ENCODE measurements at regions not wholly inside any gene's neighbourhood (a gene's known extent, or its start where the extent isn't known, plus 50 kb on each side); places are given as distances from the start of the nearest gene placed in this dataset.

DNA sequence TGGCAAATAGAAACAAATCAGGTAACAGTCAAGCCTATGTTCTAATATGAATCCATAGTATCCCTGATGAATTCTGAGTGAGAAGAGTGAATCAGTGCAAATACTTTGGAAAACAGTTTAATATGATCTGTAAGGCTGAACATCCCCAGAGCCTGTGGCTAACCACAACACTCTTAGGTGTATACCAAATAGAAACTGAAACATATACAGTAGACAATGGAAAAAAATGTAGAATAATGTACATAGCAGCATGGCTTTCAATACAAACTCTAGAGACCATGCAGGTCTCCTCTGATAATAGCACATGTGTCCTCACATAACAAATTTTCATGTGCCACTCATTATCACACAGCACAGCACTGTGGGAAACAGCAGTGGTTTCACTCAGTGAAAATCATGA lies 513.6 kb downstream of the CDY2B start:
- Histone ChIP-seq H3K4me1 (ENCODE audit: control insufficient read depth in 1 of 2, low read depth in 2 of 2) (no peaks in the 10 kb centered on the region), H3K27me3 (replicated peaks; ENCODE audit: insufficient read depth) (no peaks in the 10 kb centered on the region), H3K9me3 (no peaks in the 10 kb centered on the region), H3K4me3 (no peak overlapping the region), H3K36me3 (no peaks in the 10 kb centered on the region), H3K27ac (no peak overlapping the region)
- ATAC-seq (ENCODE audit: insufficient number of reproducible peaks, low FRiP score, low read depth) (no peak), DNase-seq (ENCODE audit: low spot score) (no peak)
- TF ChIP-seq, protein P1, sequence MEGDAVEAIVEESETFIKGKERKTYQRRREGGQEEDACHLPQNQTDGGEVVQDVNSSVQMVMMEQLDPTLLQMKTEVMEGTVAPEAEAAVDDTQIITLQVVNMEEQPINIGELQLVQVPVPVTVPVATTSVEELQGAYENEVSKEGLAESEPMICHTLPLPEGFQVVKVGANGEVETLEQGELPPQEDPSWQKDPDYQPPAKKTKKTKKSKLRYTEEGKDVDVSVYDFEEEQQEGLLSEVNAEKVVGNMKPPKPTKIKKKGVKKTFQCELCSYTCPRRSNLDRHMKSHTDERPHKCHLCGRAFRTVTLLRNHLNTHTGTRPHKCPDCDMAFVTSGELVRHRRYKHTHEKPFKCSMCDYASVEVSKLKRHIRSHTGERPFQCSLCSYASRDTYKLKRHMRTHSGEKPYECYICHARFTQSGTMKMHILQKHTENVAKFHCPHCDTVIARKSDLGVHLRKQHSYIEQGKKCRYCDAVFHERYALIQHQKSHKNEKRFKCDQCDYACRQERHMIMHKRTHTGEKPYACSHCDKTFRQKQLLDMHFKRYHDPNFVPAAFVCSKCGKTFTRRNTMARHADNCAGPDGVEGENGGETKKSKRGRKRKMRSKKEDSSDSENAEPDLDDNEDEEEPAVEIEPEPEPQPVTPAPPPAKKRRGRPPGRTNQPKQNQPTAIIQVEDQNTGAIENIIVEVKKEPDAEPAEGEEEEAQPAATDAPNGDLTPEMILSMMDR (IDR thresholded peaks at IDR 0.05), result no peak

- Histone ChIP-seq H3K9me3 (no peaks in the 10 kb centered on the region), H3K27me3 (replicated peaks; ENCODE audit: insufficient read depth) (no peaks in the 10 kb centered on the region), H3K4me3 (no peak overlapping the region), H3K27ac (no peak overlapping the region), H3K4me1 (ENCODE audit: control insufficient read depth in 1 of 2, low read depth in 2 of 2) (no peaks in the 10 kb centered on the region), H3K36me3 (no peaks in the 10 kb centered on the region)
- ATAC-seq (ENCODE audit: insufficient number of reproducible peaks, low FRiP score, low read depth) (no peak), DNase-seq (ENCODE audit: low spot score) (no peak)
- TF ChIP-seq, protein P1 (IDR thresholded peaks at IDR 0.05), result no peak
Observed at GRCh38 chrY:17339028-17339427, 541.0 kb downstream of the CDY2B start.

DNA sequence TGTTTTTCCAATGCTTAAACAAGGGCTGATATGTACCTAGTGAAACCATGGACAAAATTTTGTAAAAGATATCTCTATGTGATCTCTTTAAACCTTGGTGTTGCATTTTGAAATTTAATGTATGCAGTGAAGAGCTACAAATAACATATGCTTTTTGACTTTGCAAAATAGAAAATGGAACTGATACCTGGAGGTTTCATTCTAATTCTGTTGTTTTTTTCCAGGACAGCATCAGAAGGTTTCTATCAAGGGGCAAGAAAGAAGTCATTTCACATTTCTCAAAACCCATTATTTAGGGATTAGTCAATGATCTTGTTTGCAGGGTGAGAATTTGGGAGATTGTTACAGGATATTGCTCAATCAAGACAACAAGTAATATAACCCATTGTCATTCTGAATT lies 549.3 kb downstream of the CDY2B start:
- TF ChIP-seq, protein P1 (IDR thresholded peaks at IDR 0.05), result no peak
- H3K27ac ChIP-seq, result no peak overlapping the region
- H3K4me1 ChIP-seq (ENCODE audit: control insufficient read depth in 1 of 2, low read depth in 2 of 2), result no peaks in the 10 kb centered on the region
- no peaks in the 10 kb centered on the region for H3K9me3 ChIP-seq
- DNase-seq (ENCODE audit: low spot score) (no peak), ATAC-seq (ENCODE audit: insufficient number of reproducible peaks, low FRiP score, low read depth) (no peak)
- H3K4me3 ChIP-seq, result no peak overlapping the region
- H3K36me3 ChIP-seq, result no peaks in the 10 kb centered on the region
- H3K27me3 ChIP-seq (replicated peaks; ENCODE audit: insufficient read depth), result no peaks in the 10 kb centered on the region

DNA sequence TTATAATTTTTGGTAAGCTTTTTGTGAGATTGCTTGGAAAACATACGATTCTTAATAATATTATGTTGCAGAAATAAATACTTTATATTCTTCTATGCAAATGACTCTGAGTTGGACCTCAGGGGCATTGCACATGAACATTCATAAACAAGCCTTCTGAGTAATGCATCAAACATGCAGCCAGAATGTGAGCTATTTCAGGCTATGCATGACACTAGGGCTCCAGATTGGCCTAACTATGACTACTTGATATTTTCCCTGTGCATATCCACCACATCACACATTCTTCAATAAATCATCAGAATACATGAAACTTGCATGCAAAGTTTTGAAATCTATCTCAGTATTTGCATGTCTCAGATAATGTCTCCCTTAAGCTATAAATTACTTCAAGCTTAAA lies 560.1 kb downstream of the CDY2B start:
- H3K27me3 ChIP-seq (replicated peaks; ENCODE audit: insufficient read depth), result no peaks in the 10 kb centered on the region
- ATAC-seq (ENCODE audit: insufficient number of reproducible peaks, low FRiP score, low read depth) (no peak), DNase-seq (ENCODE audit: low spot score) (no peak)
- TF ChIP-seq, protein P1 (IDR thresholded peaks at IDR 0.05), result no peak
- H3K36me3 ChIP-seq, result no peaks in the 10 kb centered on the region
- H3K9me3 ChIP-seq, result no peaks in the 10 kb centered on the region
- no peaks in the 10 kb centered on the region for H3K4me1 ChIP-seq (ENCODE audit: control insufficient read depth in 1 of 2, low read depth in 2 of 2)
- no peak overlapping the region for H3K27ac ChIP-seq
- no peak overlapping the region for H3K4me3 ChIP-seq

GRCh38 chrY:17318631-17319030 lies 561.4 kb downstream of the CDY2B start:
- Histone ChIP-seq H3K27ac (no peak overlapping the region), H3K36me3 (no peaks in the 10 kb centered on the region), H3K27me3 (replicated peaks; ENCODE audit: insufficient read depth) (no peaks in the 10 kb centered on the region), H3K9me3 (no peaks in the 10 kb centered on the region), H3K4me3 (no peak overlapping the region), H3K4me1 (ENCODE audit: control insufficient read depth in 1 of 2, low read depth in 2 of 2) (no peaks in the 10 kb centered on the region)
- DNase-seq (ENCODE audit: low spot score) (no peak), ATAC-seq (ENCODE audit: insufficient number of reproducible peaks, low FRiP score, low read depth) (no peak)
- TF ChIP-seq, protein P1 (IDR thresholded peaks at IDR 0.05), result no peak
